GM12878 (cell line): ENCODE measurements at regions not wholly inside any gene's neighbourhood (a gene's known extent, or its start where the extent isn't known, plus 50 kb on each side); places are given as distances from the start of the nearest gene placed in this dataset.

Experiments
- ATAC-seq: fragments of 200-7000 bp; cut with Tn5 transposase; 3 replicates; pipeline ENCODE4 v1.9.1; 2020; ENCODE audit warnings: mild to moderate bottlenecking, moderate library complexity
- BruUV-seq: library from RNA; stranded (reverse); fragments of 400-500 nt; replicated peaks from 2 replicates; lab custom pipeline; 2021; lab: Mats Ljungman, UMichigan
- CTCF ChIA-PET: fragments of 300-600 bp; sonication (Branson Sonifier 250); formaldehyde crosslinking; extraction: SDS; loops from one replicate; lab custom pipeline; 2021; ENCODE audit warnings: inconsistent platforms; lab: Yijun Ruan, JAX
- POLR2A ChIA-PET: fragments of 350-600 bp; formaldehyde crosslinking; extraction: SDS; loops from one replicate; lab custom pipeline; 2021; ENCODE audit warnings: inconsistent platforms; lab: Charles Lee
- RAD21 ChIA-PET: fragments of 300-600 bp; sonication (Branson Sonifier 250); formaldehyde crosslinking; loops from one replicate; lab custom pipeline; 2023; ENCODE audit warnings: antibody characterized with exemption; ENCODE audit not compliant: unreplicated experiment; lab: Charles Lee
- SMC1A ChIA-PET: fragments of 300-600 bp; sonication (Branson Sonifier 250); formaldehyde crosslinking; loops from one replicate; lab custom pipeline; 2023; ENCODE audit not compliant: unreplicated experiment, uncharacterized antibody; lab: Charles Lee
- DNase-seq: peaks from one replicate; pipeline ENCODE4 v3.0.0-alpha.2; 2011; ENCODE audit warnings: low read depth, low spot score
- FAIRE-seq: peaks from 3 replicates; lab custom pipeline; 2011; peaks lifted over from hg19 to GRCh38; lab: Jason Lieb, UNC
- H2AFZ ChIP-seq: 2 replicates; pipeline ENCODE4 v1.6.0; 2011; ENCODE audit warnings: low read depth, low read length, control low read depth; ENCODE audit not compliant: control insufficient read depth
- H3K27ac ChIP-seq: 2 replicates; pipeline ENCODE4 v1.5.1; 2011; ENCODE audit warnings: control low read depth; ENCODE audit not compliant: control insufficient read depth, insufficient read depth
- H3K27me3 ChIP-seq, 2 experiments: replicated peaks in 1 of 2; 2 replicates each; pipeline versions ENCODE4 v1.6.0 to v1.6.1; 2011; ENCODE audit warnings: low read length in 1 of 2; ENCODE audit not compliant: control insufficient read depth in 2 of 2, insufficient read depth in 2 of 2
- H3K36me3 ChIP-seq, 2 experiments: 2 replicates each; pipeline ENCODE4 v1.5.1; 2011; ENCODE audit warnings: low read length in 1 of 2; ENCODE audit not compliant: control insufficient read depth in 2 of 2, insufficient read depth in 2 of 2
- H3K4me1 ChIP-seq: 2 replicates; pipeline ENCODE4 v1.6.1; 2011; ENCODE audit warnings: mild to moderate bottlenecking, low read length, moderate library complexity, mixed read lengths; ENCODE audit not compliant: control insufficient read depth, insufficient read depth
- H3K4me2 ChIP-seq: 2 replicates; pipeline ENCODE4 v1.6.0; 2011; ENCODE audit warnings: control low read depth; ENCODE audit not compliant: control insufficient read depth, insufficient read depth
- H3K4me3 ChIP-seq: fragments of 200-600 bp; sonication (generic); 2 replicates; pipeline ENCODE4 v1.5.1; 2016
- H3K79me2 ChIP-seq: 2 replicates; pipeline ENCODE4 v1.6.0; 2011; ENCODE audit warnings: low read length; ENCODE audit not compliant: control insufficient read depth, insufficient read depth
- H3K9ac ChIP-seq: 2 replicates; pipeline ENCODE4 v1.8.0; 2011; ENCODE audit warnings: low read length, control low read depth, mixed read lengths; ENCODE audit not compliant: control insufficient read depth, insufficient read depth
- H3K9me3 ChIP-seq: replicated peaks from 3 replicates; pipeline ENCODE4 v1.5.1; 2011; ENCODE audit warnings: mild to moderate bottlenecking, low read length; ENCODE audit not compliant: control insufficient read depth, insufficient read depth
- H4K20me1 ChIP-seq: 2 replicates; pipeline ENCODE4 v1.6.0; 2011; ENCODE audit not compliant: control insufficient read depth, insufficient read depth
- CUX1 ChIP-seq: IDR thresholded peaks from 2 replicates; pipeline ENCODE4 v1.6.1; 2012; ENCODE audit warnings: improper control_type of control experiment, low read depth, low read length; ENCODE audit not compliant: insufficient replicate concordance
- HCFC1 ChIP-seq: fragments of 150-350 bp; IDR thresholded peaks from 2 replicates; pipeline ENCODE4 v1.6.1; 2014; ENCODE audit warnings: low read length
- IRF4 ChIP-seq: IDR thresholded peaks from 2 replicates; pipeline ENCODE4 v1.6.1; 2011; ENCODE audit warnings: low read depth, low read length
- MYB ChIP-seq: fragments of 150-350 bp; IDR thresholded peaks from 2 replicates; pipeline ENCODE4 v1.6.1; 2014; ENCODE audit warnings: mild to moderate bottlenecking, low read depth, low read length, borderline replicate concordance
- NFXL1 ChIP-seq: fragments of 450-650 bp; IDR thresholded peaks from 2 replicates; pipeline ENCODE4 v1.6.1; 2017; ENCODE audit warnings: antibody characterized with exemption, mild to moderate bottlenecking, borderline replicate concordance
- RAD51 ChIP-seq: fragments of 450-650 bp; IDR thresholded peaks from 2 replicates; pipeline ENCODE4 v1.6.1; 2016; ENCODE audit warnings: moderate library complexity, mild to moderate bottlenecking, inconsistent platforms
- RCOR1 ChIP-seq: conservative IDR thresholded peaks from 2 replicates; pipeline ENCODE4 v1.6.1; 2012; ENCODE audit warnings: low read depth, low read length, improper control_type of control experiment
- RFX5 ChIP-seq: IDR thresholded peaks from 2 replicates; pipeline ENCODE4 v1.6.1; 2011; ENCODE audit warnings: low read depth, low read length, improper control_type of control experiment
- SMC3 ChIP-seq: IDR thresholded peaks from 2 replicates; pipeline ENCODE4 v1.6.1; 2011; ENCODE audit warnings: low read length, improper control_type of control experiment, borderline replicate concordance
- USF2 ChIP-seq: IDR thresholded peaks from 2 replicates; pipeline ENCODE4 v1.6.1; 2011; ENCODE audit warnings: low read depth, low read length, improper control_type of control experiment, borderline replicate concordance
- ZBTB11 ChIP-seq: fragments of 450-650 bp; formaldehyde crosslinking; IDR thresholded peaks from 2 replicates; pipeline ENCODE4 v1.5.0; 2022; ENCODE audit warnings: mild to moderate bottlenecking, missing genetic modification characterization
- ZNF384 ChIP-seq: IDR thresholded peaks from 2 replicates; pipeline ENCODE4 v1.6.1; 2012; ENCODE audit warnings: low read depth, mild to moderate bottlenecking, low read length, improper control_type of control experiment, borderline replicate concordance
- WGBS: methylation state at CpG from one replicate; pipeline ENCODE4 v1.1.6; 2016; ENCODE audit warnings: low lambda C conversion rate; ENCODE audit not compliant: insufficient replicate concordance, insufficient coverage; ENCODE audit errors: missing lambda C conversion rate; 5-methylcytosine and 5-hydroxymethylcytosine counted together
- in situ Hi-C: fragments of 300-500 bp; cut with MboI; formaldehyde crosslinking; loops from 9 replicates; pipeline ENCODE4 v1.14.3; 2018; ENCODE audit warnings: mixed read lengths
- intact Hi-C: fragments of 100-400 bp; cut with micrococcal nuclease; formaldehyde crosslinking; loops from one replicate; pipeline ENCODE4 v1.14.2; 2022; ENCODE audit not compliant: unreplicated experiment

- H3K4me1 ChIP-seq: no peaks in the 10 kb centered on the region
- no peak overlapping the region for H3K27ac ChIP-seq
- in situ Hi-C loops: no loop called here
- 47% methylated on average over 9 of the region's 9 CpGs for WGBS
- H4K20me1 ChIP-seq: no peaks in the 10 kb centered on the region
- ChIA-PET RAD21 (no interaction called here), CTCF (no interaction called here), POLR2A (no interaction called here), SMC1A (no interaction called here)
- no peak overlapping the region for H3K4me2 ChIP-seq
- no peaks in the 10 kb centered on the region for H3K79me2 ChIP-seq
- H3K36me3 ChIP-seq: no peaks in the 10 kb centered on the region
- DNase-seq (no peak), ATAC-seq (no peak), FAIRE-seq (no peak)
- H2AFZ ChIP-seq: no peak overlapping the region
- no peaks in the 10 kb centered on the region; a peak in 2 of 4 replicates for H3K27me3 ChIP-seq
- H3K9me3 ChIP-seq: no peaks in the 10 kb centered on the region; the same call in 1 of the 3 replicates
- intact Hi-C loops: no loop called here
- no peak overlapping the region for H3K9ac ChIP-seq
- no peak overlapping the region for H3K4me3 ChIP-seq
- BruUV-seq: no TSS peak
- TF ChIP-seq RCOR1 (no peak), RAD51 (no peak), MYB (no peak), SMC3 (no peak), HCFC1 (no peak), IRF4 (no peak), ZBTB11 (no peak), NFXL1 (no peak), RFX5 (no peak), USF2 (no peak), CUX1 (no peak), ZNF384 (no peak)
Measured at GRCh38 chr20:63074631-63075030, 67.9 kb upstream of the BHLHE23 start.
